ENCODE measurements at regions not wholly inside any gene's neighbourhood (a gene's known extent, or its start where the extent isn't known, plus 50 kb on each side); places are given as distances from the start of the nearest gene placed in this dataset.

DNA sequence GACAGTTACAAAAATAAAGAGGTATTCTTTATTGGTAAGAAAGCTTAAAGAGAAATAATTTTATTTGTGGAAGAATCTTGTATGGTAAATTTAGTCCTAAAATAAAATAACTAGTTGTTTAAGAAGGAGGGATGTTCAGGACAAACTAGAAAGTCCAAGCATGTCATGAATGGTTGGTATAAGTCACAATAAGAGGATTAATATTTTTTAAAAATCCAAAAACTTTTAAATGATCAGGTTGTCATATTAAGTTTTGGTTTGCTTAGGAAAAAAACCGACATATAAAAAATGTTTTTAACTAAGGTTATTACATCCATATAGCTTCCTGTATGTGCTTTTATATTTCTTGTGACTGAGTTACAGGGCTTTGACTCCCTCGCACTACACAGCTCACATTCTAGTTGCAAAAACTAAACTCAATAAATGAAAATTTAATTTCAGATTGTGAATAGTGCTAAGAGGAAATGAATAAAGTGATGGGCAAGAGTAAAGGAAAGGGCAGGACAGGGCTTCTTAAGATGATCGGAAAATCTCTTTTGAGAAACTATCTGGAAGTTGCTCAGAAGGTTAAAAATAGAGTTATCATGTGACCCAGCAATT lies 80.7 kb upstream of the METAP2 start:
- Mint-ChIP-seq H3K4me3 (no peak overlapping the region), H3K27ac (no peak overlapping the region), H3K9me3 (peaks cover 75% of the 10 kb centered on the region), H3K27me3 (ENCODE audit: low read depth) (peaks cover 21% of the 10 kb centered on the region), H3K36me3 (peaks cover 44% of the 10 kb centered on the region), H3K4me1 (peaks cover 11% of the 10 kb centered on the region; the same call in 1 of the 2 replicates)
- TF ChIP-seq ZNF396 (CRISPR knock-in tag; IDR thresholded peaks at IDR 0.05; ENCODE audit: borderline replicate concordance) (no peak), EMX1 (CRISPR knock-in tag; IDR thresholded peaks at IDR 0.05) (no peak), ZNF423 (CRISPR knock-in tag; IDR thresholded peaks at IDR 0.05) (no peak), PRRX2 (CRISPR knock-in tag; IDR thresholded peaks at IDR 0.05) (no peak)
- TF ChIP-seq, protein P1, sequence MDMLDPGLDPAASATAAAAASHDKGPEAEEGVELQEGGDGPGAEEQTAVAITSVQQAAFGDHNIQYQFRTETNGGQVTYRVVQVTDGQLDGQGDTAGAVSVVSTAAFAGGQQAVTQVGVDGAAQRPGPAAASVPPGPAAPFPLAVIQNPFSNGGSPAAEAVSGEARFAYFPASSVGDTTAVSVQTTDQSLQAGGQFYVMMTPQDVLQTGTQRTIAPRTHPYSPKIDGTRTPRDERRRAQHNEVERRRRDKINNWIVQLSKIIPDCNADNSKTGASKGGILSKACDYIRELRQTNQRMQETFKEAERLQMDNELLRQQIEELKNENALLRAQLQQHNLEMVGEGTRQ (CRISPR knock-in tag; IDR thresholded peaks at IDR 0.05): no peak
- TF ChIP-seq, protein P2, sequence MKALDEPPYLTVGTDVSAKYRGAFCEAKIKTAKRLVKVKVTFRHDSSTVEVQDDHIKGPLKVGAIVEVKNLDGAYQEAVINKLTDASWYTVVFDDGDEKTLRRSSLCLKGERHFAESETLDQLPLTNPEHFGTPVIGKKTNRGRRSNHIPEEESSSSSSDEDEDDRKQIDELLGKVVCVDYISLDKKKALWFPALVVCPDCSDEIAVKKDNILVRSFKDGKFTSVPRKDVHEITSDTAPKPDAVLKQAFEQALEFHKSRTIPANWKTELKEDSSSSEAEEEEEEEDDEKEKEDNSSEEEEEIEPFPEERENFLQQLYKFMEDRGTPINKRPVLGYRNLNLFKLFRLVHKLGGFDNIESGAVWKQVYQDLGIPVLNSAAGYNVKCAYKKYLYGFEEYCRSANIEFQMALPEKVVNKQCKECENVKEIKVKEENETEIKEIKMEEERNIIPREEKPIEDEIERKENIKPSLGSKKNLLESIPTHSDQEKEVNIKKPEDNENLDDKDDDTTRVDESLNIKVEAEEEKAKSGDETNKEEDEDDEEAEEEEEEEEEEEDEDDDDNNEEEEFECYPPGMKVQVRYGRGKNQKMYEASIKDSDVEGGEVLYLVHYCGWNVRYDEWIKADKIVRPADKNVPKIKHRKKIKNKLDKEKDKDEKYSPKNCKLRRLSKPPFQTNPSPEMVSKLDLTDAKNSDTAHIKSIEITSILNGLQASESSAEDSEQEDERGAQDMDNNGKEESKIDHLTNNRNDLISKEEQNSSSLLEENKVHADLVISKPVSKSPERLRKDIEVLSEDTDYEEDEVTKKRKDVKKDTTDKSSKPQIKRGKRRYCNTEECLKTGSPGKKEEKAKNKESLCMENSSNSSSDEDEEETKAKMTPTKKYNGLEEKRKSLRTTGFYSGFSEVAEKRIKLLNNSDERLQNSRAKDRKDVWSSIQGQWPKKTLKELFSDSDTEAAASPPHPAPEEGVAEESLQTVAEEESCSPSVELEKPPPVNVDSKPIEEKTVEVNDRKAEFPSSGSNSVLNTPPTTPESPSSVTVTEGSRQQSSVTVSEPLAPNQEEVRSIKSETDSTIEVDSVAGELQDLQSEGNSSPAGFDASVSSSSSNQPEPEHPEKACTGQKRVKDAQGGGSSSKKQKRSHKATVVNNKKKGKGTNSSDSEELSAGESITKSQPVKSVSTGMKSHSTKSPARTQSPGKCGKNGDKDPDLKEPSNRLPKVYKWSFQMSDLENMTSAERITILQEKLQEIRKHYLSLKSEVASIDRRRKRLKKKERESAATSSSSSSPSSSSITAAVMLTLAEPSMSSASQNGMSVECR (CRISPR knock-in tag; IDR thresholded peaks at IDR 0.05; ENCODE audit: borderline replicate concordance): no peak
- ChIA-PET CTCF (no interaction called here), POLR2A (no interaction called here)
- ATAC-seq: no peak
- no peak for DNase-seq (ENCODE audit: low spot score)

DNA sequence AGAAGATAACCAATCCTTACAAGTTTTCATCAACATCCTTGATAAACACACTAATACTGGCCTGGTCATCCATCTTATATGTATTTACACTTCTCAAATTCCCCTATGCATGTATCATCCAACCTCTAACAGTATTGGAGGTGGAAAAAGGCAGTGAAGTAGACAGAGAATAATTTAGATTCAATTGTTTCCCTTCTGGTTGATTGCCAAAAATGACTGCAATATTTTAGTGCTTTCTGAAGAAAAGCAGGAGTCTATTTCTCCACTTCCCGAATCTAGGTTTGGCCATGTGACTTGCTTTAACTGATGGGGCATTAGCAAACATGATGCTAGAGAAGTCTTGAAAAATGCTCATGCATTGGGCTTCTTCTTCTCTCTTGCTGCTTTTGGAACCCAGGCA lies 78.3 kb upstream of the METAP2 start:
- Mint-ChIP-seq H3K36me3 (peaks cover 43% of the 10 kb centered on the region), H3K4me3 (no peak overlapping the region), H3K9me3 (peaks cover 71% of the 10 kb centered on the region), H3K27me3 (ENCODE audit: low read depth) (peaks cover 25% of the 10 kb centered on the region), H3K4me1 (0 out of 2 replicates have a peak, but pooled peaks cover 3% of the 10 kb centered on the region), H3K27ac (no peak overlapping the region)
- no peak for DNase-seq (ENCODE audit: low spot score)
- ChIA-PET POLR2A (no interaction called here), CTCF (no interaction called here)
- TF ChIP-seq NFE2L1 (CRISPR knock-in tag; IDR thresholded peaks at IDR 0.05) (no peak), ZNF423 (CRISPR knock-in tag; IDR thresholded peaks at IDR 0.05) (no peak), ZBTB21 (CRISPR knock-in tag; IDR thresholded peaks at IDR 0.05; ENCODE audit: borderline replicate concordance) (no peak), ZNF671 (CRISPR knock-in tag; IDR thresholded peaks at IDR 0.05) (no peak), ZNF263 (CRISPR knock-in tag; IDR thresholded peaks at IDR 0.05; ENCODE audit: low read depth) (no peak), FOXJ3 (CRISPR knock-in tag; IDR thresholded peaks at IDR 0.05; ENCODE audit: borderline replicate concordance) (no peak), PRRX2 (CRISPR knock-in tag; IDR thresholded peaks at IDR 0.05) (no peak), CBFB (CRISPR knock-in tag; IDR thresholded peaks at IDR 0.05; ENCODE audit: low read depth) (no peak), SMAD3 (CRISPR knock-in tag; IDR thresholded peaks at IDR 0.05; ENCODE audit: borderline replicate concordance) (no peak), ZNF219 (CRISPR knock-in tag; IDR thresholded peaks at IDR 0.05; ENCODE audit: borderline replicate concordance) (no peak)
- TF ChIP-seq, protein P3, sequence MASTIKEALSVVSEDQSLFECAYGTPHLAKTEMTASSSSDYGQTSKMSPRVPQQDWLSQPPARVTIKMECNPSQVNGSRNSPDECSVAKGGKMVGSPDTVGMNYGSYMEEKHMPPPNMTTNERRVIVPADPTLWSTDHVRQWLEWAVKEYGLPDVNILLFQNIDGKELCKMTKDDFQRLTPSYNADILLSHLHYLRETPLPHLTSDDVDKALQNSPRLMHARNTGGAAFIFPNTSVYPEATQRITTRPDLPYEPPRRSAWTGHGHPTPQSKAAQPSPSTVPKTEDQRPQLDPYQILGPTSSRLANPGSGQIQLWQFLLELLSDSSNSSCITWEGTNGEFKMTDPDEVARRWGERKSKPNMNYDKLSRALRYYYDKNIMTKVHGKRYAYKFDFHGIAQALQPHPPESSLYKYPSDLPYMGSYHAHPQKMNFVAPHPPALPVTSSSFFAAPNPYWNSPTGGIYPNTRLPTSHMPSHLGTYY (CRISPR knock-in tag; IDR thresholded peaks at IDR 0.05): no peak
- TF ChIP-seq, protein P4, sequence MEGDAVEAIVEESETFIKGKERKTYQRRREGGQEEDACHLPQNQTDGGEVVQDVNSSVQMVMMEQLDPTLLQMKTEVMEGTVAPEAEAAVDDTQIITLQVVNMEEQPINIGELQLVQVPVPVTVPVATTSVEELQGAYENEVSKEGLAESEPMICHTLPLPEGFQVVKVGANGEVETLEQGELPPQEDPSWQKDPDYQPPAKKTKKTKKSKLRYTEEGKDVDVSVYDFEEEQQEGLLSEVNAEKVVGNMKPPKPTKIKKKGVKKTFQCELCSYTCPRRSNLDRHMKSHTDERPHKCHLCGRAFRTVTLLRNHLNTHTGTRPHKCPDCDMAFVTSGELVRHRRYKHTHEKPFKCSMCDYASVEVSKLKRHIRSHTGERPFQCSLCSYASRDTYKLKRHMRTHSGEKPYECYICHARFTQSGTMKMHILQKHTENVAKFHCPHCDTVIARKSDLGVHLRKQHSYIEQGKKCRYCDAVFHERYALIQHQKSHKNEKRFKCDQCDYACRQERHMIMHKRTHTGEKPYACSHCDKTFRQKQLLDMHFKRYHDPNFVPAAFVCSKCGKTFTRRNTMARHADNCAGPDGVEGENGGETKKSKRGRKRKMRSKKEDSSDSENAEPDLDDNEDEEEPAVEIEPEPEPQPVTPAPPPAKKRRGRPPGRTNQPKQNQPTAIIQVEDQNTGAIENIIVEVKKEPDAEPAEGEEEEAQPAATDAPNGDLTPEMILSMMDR (IDR thresholded peaks at IDR 0.05): no peak
- TF ChIP-seq, protein P5, sequence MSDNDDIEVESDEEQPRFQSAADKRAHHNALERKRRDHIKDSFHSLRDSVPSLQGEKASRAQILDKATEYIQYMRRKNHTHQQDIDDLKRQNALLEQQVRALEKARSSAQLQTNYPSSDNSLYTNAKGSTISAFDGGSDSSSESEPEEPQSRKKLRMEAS (CRISPR knock-in tag; IDR thresholded peaks at IDR 0.05): no peak
- no peak for ATAC-seq

Data from WTC11 (cell line).